ENCODE measurements at regions not wholly inside any gene's neighbourhood (a gene's known extent, or its start where the extent isn't known, plus 50 kb on each side); places are given as distances from the start of the nearest gene placed in this dataset.

DNA sequence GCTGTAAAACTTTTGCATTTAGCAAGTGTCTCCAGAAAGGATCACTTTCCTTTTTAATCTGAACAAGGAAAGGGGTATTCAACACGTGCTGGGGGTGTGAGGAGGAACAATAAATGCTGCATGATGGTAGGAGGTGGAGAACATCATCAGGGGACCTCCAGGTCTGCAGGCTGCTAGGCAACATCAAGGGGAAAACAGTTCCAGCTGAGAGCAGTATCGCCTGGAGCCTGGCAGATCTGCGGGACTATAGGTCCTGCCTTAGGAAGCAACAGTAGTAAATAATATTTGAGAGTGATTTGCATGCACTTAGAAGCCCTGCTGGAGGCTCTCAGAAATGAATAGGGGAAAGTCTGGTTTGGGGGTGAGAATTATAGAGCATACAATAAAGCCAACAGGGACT, 175.6 kb downstream of the SUCLG1 start:
- Histone ChIP-seq H3K4me3 (ENCODE audit: low read length) (no peak overlapping the region), H3K27me3 (ENCODE audit: control insufficient read depth in 1 of 2, insufficient read depth in 2 of 2, low read length in 2 of 2) (peaks cover 1 to 6% of the 10 kb centered on the region in 2 experiments), H3K9me3 (ENCODE audit: control insufficient read depth in 1 of 2, insufficient read depth in 1 of 2, low read length in 2 of 2) (no peaks in the 10 kb centered on the region), H3K4me1 (ENCODE audit: insufficient read depth, low read length) (peaks cover 3% of the 10 kb centered on the region), H3K36me3 (ENCODE audit: insufficient read depth, low read length) (no peaks in the 10 kb centered on the region), H3K27ac (ENCODE audit: low read depth in 1 of 2, low read length in 2 of 2) (no peak overlapping the region)
- DNase-seq = no peak
- ChIA-PET CTCF (no interaction called here), POLR2A (no interaction called here)
- Mint-ChIP-seq H3K27me3 (peaks cover 16% of the 10 kb centered on the region), H3K9me3 (no peaks in the 10 kb centered on the region), H3K4me3 (no peak overlapping the region), H3K36me3 (ENCODE audit: low read depth) (no peaks in the 10 kb centered on the region), H3K27ac (no peak overlapping the region), H3K4me1 (ENCODE audit: low read depth) (peaks cover 2% of the 10 kb centered on the region)
- intact Hi-C loops (cut with DNase I, micrococcal nuclease) = no loop called here
- ATAC-seq (ENCODE audit: poor library complexity) = no peak
- TF ChIP-seq, protein P1, sequence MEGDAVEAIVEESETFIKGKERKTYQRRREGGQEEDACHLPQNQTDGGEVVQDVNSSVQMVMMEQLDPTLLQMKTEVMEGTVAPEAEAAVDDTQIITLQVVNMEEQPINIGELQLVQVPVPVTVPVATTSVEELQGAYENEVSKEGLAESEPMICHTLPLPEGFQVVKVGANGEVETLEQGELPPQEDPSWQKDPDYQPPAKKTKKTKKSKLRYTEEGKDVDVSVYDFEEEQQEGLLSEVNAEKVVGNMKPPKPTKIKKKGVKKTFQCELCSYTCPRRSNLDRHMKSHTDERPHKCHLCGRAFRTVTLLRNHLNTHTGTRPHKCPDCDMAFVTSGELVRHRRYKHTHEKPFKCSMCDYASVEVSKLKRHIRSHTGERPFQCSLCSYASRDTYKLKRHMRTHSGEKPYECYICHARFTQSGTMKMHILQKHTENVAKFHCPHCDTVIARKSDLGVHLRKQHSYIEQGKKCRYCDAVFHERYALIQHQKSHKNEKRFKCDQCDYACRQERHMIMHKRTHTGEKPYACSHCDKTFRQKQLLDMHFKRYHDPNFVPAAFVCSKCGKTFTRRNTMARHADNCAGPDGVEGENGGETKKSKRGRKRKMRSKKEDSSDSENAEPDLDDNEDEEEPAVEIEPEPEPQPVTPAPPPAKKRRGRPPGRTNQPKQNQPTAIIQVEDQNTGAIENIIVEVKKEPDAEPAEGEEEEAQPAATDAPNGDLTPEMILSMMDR (IDR thresholded peaks at IDR 0.05) = no peak

- Histone ChIP-seq H3K4me3 (ENCODE audit: low read length) (no peak overlapping the region), H3K36me3 (ENCODE audit: insufficient read depth, low read length) (no peaks in the 10 kb centered on the region), H3K9me3 (ENCODE audit: control insufficient read depth in 1 of 2, insufficient read depth in 1 of 2, low read length in 2 of 2) (no peaks in the 10 kb centered on the region), H3K27ac (ENCODE audit: low read depth in 1 of 2, low read length in 2 of 2) (no peak overlapping the region), H3K27me3 (ENCODE audit: control insufficient read depth in 1 of 2, insufficient read depth in 2 of 2, low read length in 2 of 2) (no peaks in the 10 kb centered on the region), H3K4me1 (ENCODE audit: insufficient read depth, low read length) (peaks cover 20% of the 10 kb centered on the region)
- Mint-ChIP-seq H3K9me3 (no peaks in the 10 kb centered on the region), H3K27ac (no peak overlapping the region), H3K27me3 (peaks cover 14% of the 10 kb centered on the region), H3K36me3 (ENCODE audit: low read depth) (no peaks in the 10 kb centered on the region), H3K4me3 (no peak overlapping the region), H3K4me1 (ENCODE audit: low read depth) (peaks cover 21% of the 10 kb centered on the region)
- ChIA-PET CTCF (no interaction called here), POLR2A (no interaction called here)
- ATAC-seq (ENCODE audit: poor library complexity) (no peak), DNase-seq (no peak)
- TF ChIP-seq, protein P1 (IDR thresholded peaks at IDR 0.05) = no peak
- intact Hi-C loops (cut with DNase I, micrococcal nuclease) = no loop called here
Measured at GRCh38 chr2:84281510-84281909, 177.6 kb downstream of the SUCLG1 start.

DNA sequence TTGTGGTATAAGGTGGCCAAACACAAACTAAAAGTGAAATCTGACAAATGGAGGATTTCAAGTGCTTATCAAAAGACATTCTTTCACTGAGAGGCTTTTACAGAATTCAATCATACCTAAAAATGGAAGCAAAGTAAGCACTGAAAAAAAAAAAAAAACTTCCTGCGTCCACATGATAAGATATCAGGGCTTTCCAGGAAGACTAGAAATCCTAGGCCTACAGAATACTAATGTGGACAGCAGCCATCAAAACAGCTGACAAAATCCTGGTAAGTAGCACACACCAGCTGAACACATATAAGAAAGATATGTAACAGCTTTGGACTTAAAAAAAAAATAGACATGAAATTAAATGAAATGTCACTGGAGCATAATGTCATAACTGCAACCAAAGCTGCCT, 178.2 kb downstream of the SUCLG1 start:
- peaks cover 13% of the 10 kb centered on the region for H3K27me3 Mint-ChIP-seq
- TF ChIP-seq, protein P1 (IDR thresholded peaks at IDR 0.05) = no peak
- no peaks in the 10 kb centered on the region for H3K9me3 Mint-ChIP-seq
- intact Hi-C loops (cut with DNase I, micrococcal nuclease) = no loop called here
- Histone ChIP-seq H3K4me3 (ENCODE audit: low read length) (no peak overlapping the region), H3K9me3 (ENCODE audit: control insufficient read depth in 1 of 2, insufficient read depth in 1 of 2, low read length in 2 of 2) (no peaks in the 10 kb centered on the region), H3K27me3 (ENCODE audit: control insufficient read depth in 1 of 2, insufficient read depth in 2 of 2, low read length in 2 of 2) (no peaks in the 10 kb centered on the region), H3K4me1 (ENCODE audit: insufficient read depth, low read length) (peaks cover 20% of the 10 kb centered on the region), H3K27ac (ENCODE audit: low read depth in 1 of 2, low read length in 2 of 2) (no peak overlapping the region), H3K36me3 (ENCODE audit: insufficient read depth, low read length) (no peaks in the 10 kb centered on the region)
- no peak for DNase-seq
- no peaks in the 10 kb centered on the region for H3K36me3 Mint-ChIP-seq (ENCODE audit: low read depth)
- CTCF ChIA-PET = no interaction called here
- peaks cover 26% of the 10 kb centered on the region for H3K4me1 Mint-ChIP-seq (ENCODE audit: low read depth)
- H3K4me3 Mint-ChIP-seq = no peak overlapping the region
- POLR2A ChIA-PET = no interaction called here
- no peak overlapping the region for H3K27ac Mint-ChIP-seq
- ATAC-seq (ENCODE audit: poor library complexity) = no peak
